Hematopoietic multipotent progenitor cell treated with erythropoietin and hydrocortisone succinate and interleukin-3 and kit ligand, for 8 days (in vitro differentiated cells): ENCODE measurements at regions not wholly inside any gene's neighbourhood (a gene's known extent, or its start where the extent isn't known, plus 50 kb on each side); places are given as distances from the start of the nearest gene placed in this dataset.
A peak's percentile ranks its signal among the peaks of the same experiment; 100 is the strongest.
"Not testable (repeated sequence)": the region's sequence is repeated elsewhere in the genome, so short reads cannot be mapped to it uniquely, and the experiment has no call there.

ENCODE experiments used
- DNase-seq: peaks from one replicate; pipeline ENCODE4 v3.0.0-alpha.2; 2015

GRCh38 chr5:29127524-29128156 is 2065.8 kb upstream of the CDH6 start:
- DNase-seq, result not testable (repeated sequence)

- DNase-seq, result not testable (repeated sequence)
These were observed 2067.0 kb upstream of the CDH6 start for GRCh38 chr5:29126462-29126861.

- no peak for DNase-seq
These were observed 2071.2 kb upstream of the CDH6 start for GRCh38 chr5:29122306-29122705.

- peak; percentile 2 for DNase-seq
These were observed 2076.0 kb upstream of the CDH9 start for GRCh38 chr5:29114331-29114768.

- DNase-seq, result no peak
These were observed 2075.1 kb upstream of the CDH9 start for GRCh38 chr5:29113516-29113915.

- no peak for DNase-seq
These were observed 2061.2 kb upstream of the CDH9 start for GRCh38 chr5:29099585-29099984.

- peak; percentile 69 for DNase-seq
These were observed 2051.3 kb upstream of the CDH9 start for GRCh38 chr5:29089591-29090130.

- DNase-seq, result no peak
These were observed 2046.8 kb upstream of the CDH9 start for GRCh38 chr5:29085142-29085541.

GRCh38 chr5:29079771-29080170 is 2041.4 kb upstream of the CDH9 start:
- no peak for DNase-seq

- DNase-seq, result no peak
These were observed 2039.1 kb upstream of the CDH9 start for GRCh38 chr5:29077451-29077850.

- no peak for DNase-seq
These were observed 2030.7 kb upstream of the CDH9 start for GRCh38 chr5:29069104-29069402.

- no peak for DNase-seq
These were observed 2023.0 kb upstream of the CDH9 start for GRCh38 chr5:29061381-29061780.

- DNase-seq, result no peak
These were observed 2016.3 kb upstream of the CDH9 start for GRCh38 chr5:29054694-29055093.

GRCh38 chr5:29054282-29054681 is 2015.9 kb upstream of the CDH9 start:
- DNase-seq, result no peak

- no peak for DNase-seq
These were observed 2013.1 kb upstream of the CDH9 start for GRCh38 chr5:29051509-29051908.

GRCh38 chr5:29042152-29042551 is 2003.8 kb upstream of the CDH9 start:
- no peak for DNase-seq

GRCh38 chr5:29040404-29040803 is 2002.0 kb upstream of the CDH9 start:
- no peak for DNase-seq

- no peak for DNase-seq
These were observed 2001.6 kb upstream of the CDH9 start for GRCh38 chr5:29039994-29040393.

- DNase-seq, result no peak
These were observed 1999.3 kb upstream of the CDH9 start for GRCh38 chr5:29037716-29038115.

GRCh38 chr5:29024052-29024451 is 1985.7 kb upstream of the CDH9 start:
- no peak for DNase-seq

- DNase-seq, result no peak
These were observed 1985.2 kb upstream of the CDH9 start for GRCh38 chr5:29023541-29023940.

GRCh38 chr5:29017501-29017900 is 1979.1 kb upstream of the CDH9 start:
- no peak for DNase-seq

- DNase-seq, result no peak
These were observed 1977.7 kb upstream of the CDH9 start for GRCh38 chr5:29016067-29016466.

- no peak for DNase-seq
These were observed 1977.1 kb upstream of the CDH9 start for GRCh38 chr5:29015523-29015922.

GRCh38 chr5:29005386-29005785 is 1967.0 kb upstream of the CDH9 start:
- DNase-seq, result peak; percentile 4
